ENCODE measurements at regions not wholly inside any gene's neighbourhood (a gene's known extent, or its start where the extent isn't known, plus 50 kb on each side); places are given as distances from the start of the nearest gene placed in this dataset.

DNA sequence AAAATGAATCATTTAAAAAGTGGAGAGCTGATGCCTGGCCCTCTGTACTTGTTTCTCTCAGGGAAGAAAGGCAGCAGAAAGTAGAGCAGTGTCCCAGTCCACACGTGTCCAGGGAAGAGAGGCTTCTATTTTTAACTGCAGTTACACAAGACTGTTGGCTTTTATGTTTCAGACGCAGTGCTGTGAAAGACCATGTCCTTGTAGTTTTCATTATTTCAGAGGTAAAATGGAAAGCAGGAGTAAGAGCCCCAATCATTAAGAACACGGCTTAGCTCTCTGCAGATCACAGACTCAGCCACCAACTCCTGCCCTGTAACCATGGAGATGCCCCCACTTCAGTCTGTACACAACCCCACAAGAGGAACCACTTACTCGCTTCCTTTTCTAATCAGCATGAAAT lies 336.3 kb downstream of the DAD1 start:
- H4K20me1 ChIP-seq (ENCODE audit: control insufficient read depth, insufficient read depth, low read length, poor library complexity, severe bottlenecking): no peaks in the 10 kb centered on the region
- H3K27ac ChIP-seq (ENCODE audit: low read length in 2 of 2): no peak overlapping the region
- H3K9ac ChIP-seq (ENCODE audit: low read length): no peak overlapping the region
- POLR2A ChIA-PET: no interaction called here
- no peaks in the 10 kb centered on the region for H3K9me3 ChIP-seq (ENCODE audit: control extremely low read depth in 1 of 3, control insufficient read depth in 2 of 3, insufficient read depth in 1 of 3, low read length in 2 of 3)
- H3K27me3 ChIP-seq (replicated peaks in 1 of 4; ENCODE audit: control extremely low read depth in 1 of 4, control insufficient read depth in 3 of 4, insufficient read depth in 4 of 4, low read length in 3 of 4): peaks cover 0 to 4% (median 0%) of the 10 kb centered on the region in 4 experiments
- no peak overlapping the region for H3K4me2 ChIP-seq (replicated peaks; ENCODE audit: low read depth, low read length, poor library complexity, severe bottlenecking)
- no peaks in the 10 kb centered on the region for H3K4me1 Mint-ChIP-seq
- CTCF ChIA-PET: interaction anchor here (1.0 kb wide), 1 partner anchor 11 kb away, joined by 3 read pairs; no protein-coding TSS in a partner anchor
- no peak for ATAC-seq (ENCODE audit: low read depth)
- no peak overlapping the region for H3K4me3 ChIP-seq (ENCODE audit: control extremely low read depth in 1 of 5, extremely low read depth in 1 of 5, insufficient read depth in 1 of 5, low read depth in 2 of 5, low read length in 4 of 5)
- no peaks in the 10 kb centered on the region for H3K36me3 ChIP-seq (replicated peaks in 1 of 2; ENCODE audit: control extremely low read depth in 1 of 2, control insufficient read depth in 1 of 2, extremely low read depth in 1 of 2, insufficient read depth in 2 of 2, low read length in 1 of 2)
- H3K4me1 ChIP-seq (ENCODE audit: control insufficient read depth in 2 of 2, insufficient read depth in 2 of 2, low read length in 2 of 2): no peaks in the 10 kb centered on the region
- peaks cover 20% of the 10 kb centered on the region for H3K27me3 Mint-ChIP-seq
- H3K9me3 Mint-ChIP-seq (ENCODE audit: insufficient read depth): no peaks in the 10 kb centered on the region
- WGBS (ENCODE audit: insufficient coverage): 9% methylated on average over 1 of the region's 4 CpGs
- no peak for DNase-seq
- no peak overlapping the region for H3K27ac Mint-ChIP-seq
- no peak overlapping the region for H3K4me3 Mint-ChIP-seq
- no peaks in the 10 kb centered on the region for H3K79me2 ChIP-seq (ENCODE audit: control insufficient read depth, insufficient read depth, low read length)
- no peak for TF ChIP-seq CTCF (IDR thresholded peaks at IDR 0.05)
- no peak for TF ChIP-seq EZH2 (IDR thresholded peaks at IDR 0.05; ENCODE audit: borderline replicate concordance, insufficient read depth, low read depth, low read length, poor library complexity, severe bottlenecking)
- intact Hi-C loops (cut with micrococcal nuclease): no loop called here
- no peak overlapping the region for H2AFZ ChIP-seq (ENCODE audit: insufficient read depth, low read depth, low read length, poor library complexity, severe bottlenecking)

- ATAC-seq (ENCODE audit: low read depth) (no peak), DNase-seq (no peak)
- no peak overlapping the region for H3K4me2 ChIP-seq (replicated peaks; ENCODE audit: low read depth, low read length, poor library complexity, severe bottlenecking)
- no peak overlapping the region for H3K4me3 ChIP-seq (ENCODE audit: control extremely low read depth in 1 of 5, extremely low read depth in 1 of 5, insufficient read depth in 1 of 5, low read depth in 2 of 5, low read length in 4 of 5)
- H3K27ac ChIP-seq (ENCODE audit: low read length in 2 of 2): no peak overlapping the region
- no peak overlapping the region for H2AFZ ChIP-seq (ENCODE audit: insufficient read depth, low read depth, low read length, poor library complexity, severe bottlenecking)
- POLR2A ChIA-PET: no interaction called here
- intact Hi-C loops (cut with micrococcal nuclease): no loop called here
- TF ChIP-seq EZH2 (IDR thresholded peaks at IDR 0.05; ENCODE audit: borderline replicate concordance, insufficient read depth, low read depth, low read length, poor library complexity, severe bottlenecking) (no peak), CTCF (IDR thresholded peaks at IDR 0.05) (no peak)
- H3K9me3 Mint-ChIP-seq (ENCODE audit: insufficient read depth): no peaks in the 10 kb centered on the region
- no peak overlapping the region for H3K27ac Mint-ChIP-seq
- H3K4me1 ChIP-seq (ENCODE audit: control insufficient read depth in 2 of 2, insufficient read depth in 2 of 2, low read length in 2 of 2): no peaks in the 10 kb centered on the region
- H3K9ac ChIP-seq (ENCODE audit: low read length): no peak overlapping the region
- H3K4me1 Mint-ChIP-seq: no peaks in the 10 kb centered on the region
- 100% methylated on average over 1 of the region's 1 CpG for WGBS (ENCODE audit: insufficient coverage)
- no peaks in the 10 kb centered on the region for H3K79me2 ChIP-seq (ENCODE audit: control insufficient read depth, insufficient read depth, low read length)
- CTCF ChIA-PET: no interaction called here
- peaks cover 0 to 4% (median 2%) of the 10 kb centered on the region in 4 experiments for H3K27me3 ChIP-seq (replicated peaks in 1 of 4; ENCODE audit: control extremely low read depth in 1 of 4, control insufficient read depth in 3 of 4, insufficient read depth in 4 of 4, low read length in 3 of 4)
- H3K36me3 ChIP-seq (replicated peaks in 1 of 2; ENCODE audit: control extremely low read depth in 1 of 2, control insufficient read depth in 1 of 2, extremely low read depth in 1 of 2, insufficient read depth in 2 of 2, low read length in 1 of 2): no peaks in the 10 kb centered on the region
- H3K9me3 ChIP-seq (ENCODE audit: control extremely low read depth in 1 of 3, control insufficient read depth in 2 of 3, insufficient read depth in 1 of 3, low read length in 2 of 3): no peaks in the 10 kb centered on the region
- peaks cover 27% of the 10 kb centered on the region for H3K27me3 Mint-ChIP-seq
- H4K20me1 ChIP-seq (ENCODE audit: control insufficient read depth, insufficient read depth, low read length, poor library complexity, severe bottlenecking): no peaks in the 10 kb centered on the region
- H3K4me3 Mint-ChIP-seq: no peak overlapping the region
Observed at GRCh38 chr14:22251090-22251489, 337.9 kb downstream of the DAD1 start.
